Left lung (tissue), 4 donors: ENCODE measurements at regions not wholly inside any gene's neighbourhood (a gene's known extent, or its start where the extent isn't known, plus 50 kb on each side); places are given as distances from the start of the nearest gene placed in this dataset.

Experiments used
- ATAC-seq: fragments of 200-7000 bp; cut with Tn5 transposase; one replicate; pipeline ENCODE4 v1.9.1; 2020; ENCODE audit warnings: moderate library complexity
- DNase-seq, 4 donors: peaks; one replicate each; pipeline ENCODE4 v3.0.0-alpha.2; 2013 to 2020
- H3K27ac ChIP-seq, 2 donors: fragments of 200-600 bp; sonication (generic) in 1 of 2; one replicate each; pipeline versions ENCODE4 v1.5.0 to v1.8.0; 2020 to 2021
- H3K27me3 ChIP-seq, 2 donors: fragments of 200-600 bp; sonication (generic) in 1 of 2; one replicate each; pipeline versions ENCODE4 v1.5.0 to v1.8.0; 2020 to 2021
- H3K36me3 ChIP-seq, 2 donors: fragments of 200-600 bp; sonication (generic) in 1 of 2; one replicate each; pipeline versions ENCODE4 v1.5.0 to v1.8.0; 2020 to 2021
- H3K4me1 ChIP-seq, 2 donors: fragments of 200-600 bp; one replicate each; pipeline ENCODE4 v1.8.0; 2021
- H3K4me3 ChIP-seq, 2 donors: fragments of 200-600 bp; sonication (generic) in 1 of 2; one replicate each; pipeline versions ENCODE4 v1.5.0 to v1.8.0; 2020 to 2021; ENCODE audit warnings: mild to moderate bottlenecking in 1 of 2
- H3K9me3 ChIP-seq, 2 donors: fragments of 200-600 bp; sonication (generic) in 1 of 2; one replicate each; pipeline versions ENCODE4 v1.5.0 to v1.8.0; 2020 to 2021
- CTCF ChIP-seq, 2 donors: fragments of 200-600 bp; sonication (generic) in 1 of 2; IDR thresholded peaks; one replicate each; pipeline versions ENCODE4 v1.5.0 to v1.8.0; 2021; ENCODE audit warnings: antibody characterized with exemption in 2 of 2
- intact Hi-C, 2 donors: fragments of 100-400 bp; cut with DNase I; formaldehyde crosslinking; loops; one replicate each; pipeline versions ENCODE4 v1.11.2 to v1.14.2; 2022
- donor health status: DM: no; HTN: yes; CAD: no.
- donor health status: DM: no; HTN: no; CAD: no.

GRCh38 chr7:90022213-90022612 lies 132.1 kb upstream of the STEAP1 start:
- Histone ChIP-seq H3K27ac (no peak overlapping the region), H3K27me3 (no peaks in the 10 kb centered on the region), H3K4me1 (no peaks in the 10 kb centered on the region), H3K36me3 (no peaks in the 10 kb centered on the region), H3K9me3 (no peaks in the 10 kb centered on the region), H3K4me3 (no peak overlapping the region)
- TF ChIP-seq CTCF (IDR thresholded peaks at IDR 0.05) = no peak
- intact Hi-C loops = no loop called here
- no peak for DNase-seq
- no peak for ATAC-seq

DNA sequence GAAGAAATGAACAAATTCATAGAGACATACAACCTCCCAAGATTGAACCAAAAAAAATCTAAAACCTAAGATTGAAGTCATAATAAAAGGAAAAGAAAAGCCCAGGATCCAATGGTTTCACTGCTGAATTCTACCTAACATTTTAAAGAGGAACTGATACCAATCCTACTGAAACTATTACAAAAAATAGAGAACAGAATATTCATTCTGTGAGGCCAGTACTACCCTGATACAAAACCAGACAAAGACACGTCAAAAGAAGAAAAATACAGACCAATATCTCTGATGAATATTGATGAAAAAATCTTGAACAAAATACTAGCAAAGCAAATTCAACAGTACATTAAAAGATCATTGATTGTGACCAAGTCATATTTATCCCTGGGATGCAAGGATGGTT lies 128.5 kb upstream of the STEAP1 start:
- intact Hi-C loops = no loop called here
- H3K27ac ChIP-seq = no peak overlapping the region
- no peaks in the 10 kb centered on the region for H3K4me1 ChIP-seq
- ATAC-seq (no peak), DNase-seq (no peak)
- no peaks in the 10 kb centered on the region for H3K9me3 ChIP-seq
- H3K27me3 ChIP-seq = no peaks in the 10 kb centered on the region
- TF ChIP-seq CTCF (IDR thresholded peaks at IDR 0.05) = no peak
- H3K4me3 ChIP-seq = no peak overlapping the region
- no peaks in the 10 kb centered on the region for H3K36me3 ChIP-seq

DNA sequence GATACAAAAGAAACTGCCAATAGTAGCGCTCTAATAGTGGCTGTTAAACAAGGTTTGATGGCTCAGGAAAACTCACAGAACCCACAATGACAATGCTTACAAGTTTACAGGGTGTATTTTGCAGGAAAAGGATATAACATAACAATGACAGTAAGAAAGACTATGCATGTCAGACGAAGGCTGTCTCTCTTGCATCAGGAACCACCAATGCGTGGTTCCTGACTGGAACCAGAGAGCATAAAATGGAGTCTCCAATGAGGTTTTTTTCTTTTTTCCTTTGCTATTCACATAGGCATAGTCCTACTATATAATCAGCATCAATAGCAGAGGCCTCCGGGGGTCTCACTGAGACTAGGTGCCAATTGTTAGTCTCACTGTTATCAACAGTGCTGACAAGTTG lies 120.4 kb upstream of the STEAP1 start:
- Histone ChIP-seq H3K27me3 (no peaks in the 10 kb centered on the region), H3K27ac (no peak overlapping the region), H3K36me3 (no peaks in the 10 kb centered on the region), H3K4me1 (no peaks in the 10 kb centered on the region), H3K9me3 (no peaks in the 10 kb centered on the region), H3K4me3 (no peak overlapping the region)
- ATAC-seq (no peak), DNase-seq (no peak)
- TF ChIP-seq CTCF (IDR thresholded peaks at IDR 0.05) = no peak
- intact Hi-C loops = no loop called here

- ATAC-seq = no peak
- Histone ChIP-seq H3K36me3 (no peaks in the 10 kb centered on the region), H3K9me3 (no peaks in the 10 kb centered on the region), H3K27ac (no peak overlapping the region), H3K4me3 (no peak overlapping the region), H3K27me3 (no peaks in the 10 kb centered on the region), H3K4me1 (no peaks in the 10 kb centered on the region)
- no peak for DNase-seq
- intact Hi-C loops = no loop called here
- TF ChIP-seq CTCF (IDR thresholded peaks at IDR 0.05) = no peak
These were observed 101.2 kb upstream of the STEAP1 start for GRCh38 chr7:90053094-90053493.

DNA sequence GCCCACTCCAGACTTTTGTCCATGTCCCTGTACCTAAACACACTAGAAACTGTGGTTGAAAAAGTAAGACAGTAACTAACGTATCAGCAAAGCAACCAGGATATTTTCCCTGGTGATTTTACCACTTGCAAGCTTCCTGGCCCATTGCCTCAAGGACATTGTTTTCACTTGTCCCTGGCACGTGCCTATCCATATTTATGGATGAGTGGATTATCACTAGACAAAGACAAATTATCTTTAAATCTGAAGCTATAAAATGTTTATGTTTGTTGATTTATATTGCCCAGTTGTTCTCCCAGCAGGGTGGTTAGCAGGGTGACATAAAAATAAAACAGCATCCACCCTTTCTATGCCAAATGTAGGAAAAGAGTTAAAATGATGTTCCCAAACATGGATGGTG lies 93.2 kb upstream of the STEAP1 start:
- H3K36me3 ChIP-seq = no peaks in the 10 kb centered on the region
- H3K27me3 ChIP-seq = no peaks in the 10 kb centered on the region
- no peaks in the 10 kb centered on the region for H3K4me1 ChIP-seq
- no peak overlapping the region for H3K4me3 ChIP-seq
- H3K27ac ChIP-seq = no peak overlapping the region
- no peaks in the 10 kb centered on the region for H3K9me3 ChIP-seq
- no peak for DNase-seq
- no peak for ATAC-seq
- intact Hi-C loops = no loop called here
- no peak for TF ChIP-seq CTCF (IDR thresholded peaks at IDR 0.05)
